OCI-LY7 (cell line): ENCODE measurements at regions not wholly inside any gene's neighbourhood (a gene's known extent, or its start where the extent isn't known, plus 50 kb on each side); places are given as distances from the start of the nearest gene placed in this dataset.

Experiments used
- BruUV-seq: library from RNA; stranded (reverse); fragments of 400-500 nt; replicated peaks from 2 replicates; lab custom pipeline; 2021; lab: Mats Ljungman, UMichigan
- CTCF ChIA-PET: fragments of 300-600 bp; sonication (Branson Sonifier 250); formaldehyde crosslinking; loops from one replicate; lab custom pipeline; 2022; ENCODE audit warnings: antibody characterized with exemption; ENCODE audit not compliant: unreplicated experiment; lab: Charles Lee
- POLR2A ChIA-PET: fragments of 300-600 bp; sonication (Branson Sonifier 250); formaldehyde crosslinking; loops from one replicate; lab custom pipeline; 2022; ENCODE audit warnings: antibody characterized with exemption; lab: Charles Lee
- DNase-seq: peaks from one replicate; pipeline ENCODE4 v3.0.0-alpha.2; 2015; ENCODE audit warnings: low spot score
- H2AFZ ChIP-seq: fragments of 200-600 bp; sonication (generic), shearing (Covaris generic); 2 replicates; pipeline ENCODE4 v1.6.1; 2014; ENCODE audit warnings: mild to moderate bottlenecking, antibody characterized with exemption, low read length, moderate library complexity
- H3K27ac ChIP-seq: fragments of 200-600 bp; sonication (generic); 2 replicates; pipeline ENCODE4 v1.5.1; 2014; ENCODE audit warnings: mixed run types, low read depth, mild to moderate bottlenecking, moderate library complexity, low read length, inconsistent platforms; ENCODE audit not compliant: poor library complexity, severe bottlenecking
- H3K36me3 ChIP-seq: fragments of 200-600 bp; sonication (generic); 2 replicates; pipeline ENCODE4 v1.6.1; 2014; ENCODE audit warnings: mild to moderate bottlenecking, antibody characterized with exemption, low read length, moderate library complexity, mixed read lengths; ENCODE audit not compliant: insufficient read depth
- H3K4me1 ChIP-seq: fragments of 200-600 bp; sonication (generic); 2 replicates; pipeline ENCODE4 v1.5.1; 2014; ENCODE audit warnings: mild to moderate bottlenecking, low read length; ENCODE audit not compliant: insufficient read depth, poor library complexity, severe bottlenecking
- H3K4me2 ChIP-seq: fragments of 200-600 bp; sonication (generic); 2 replicates; pipeline ENCODE4 v1.6.1; 2014; ENCODE audit warnings: mild to moderate bottlenecking, low read length
- H3K4me3 ChIP-seq: fragments of 200-600 bp; sonication (generic); 2 replicates; pipeline ENCODE4 v1.5.1; 2014; ENCODE audit warnings: mild to moderate bottlenecking, low read depth, low read length; ENCODE audit not compliant: poor library complexity, severe bottlenecking
- H3K79me2 ChIP-seq: fragments of 200-600 bp; sonication (generic); 2 replicates; pipeline ENCODE4 v1.6.1; 2016; ENCODE audit warnings: low read depth, mild to moderate bottlenecking, low read length, moderate library complexity, mixed read lengths; ENCODE audit not compliant: insufficient read depth
- H3K9me2 ChIP-seq: fragments of 200-600 bp; sonication (generic); 2 replicates; pipeline ENCODE4 v1.6.1; 2016; ENCODE audit warnings: mild to moderate bottlenecking, low read length, mixed read lengths; ENCODE audit not compliant: insufficient read depth
- H3K9me3 ChIP-seq: fragments of 200-600 bp; sonication (generic); 2 replicates; pipeline ENCODE4 v1.6.1; 2014; ENCODE audit warnings: mild to moderate bottlenecking, mixed run types, low read length, mixed read lengths
- H4K20me1 ChIP-seq: fragments of 200-600 bp; sonication (generic); 2 replicates; pipeline ENCODE4 v1.6.1; 2014; ENCODE audit warnings: mild to moderate bottlenecking, antibody characterized with exemption, low read length, moderate library complexity, mixed read lengths; ENCODE audit not compliant: insufficient read depth
- CTCF ChIP-seq: fragments of 200-600 bp; sonication (generic); conservative IDR thresholded peaks from 2 replicates; pipeline ENCODE4 v1.5.1; 2014; ENCODE audit warnings: mild to moderate bottlenecking, antibody characterized with exemption, low read length, moderate library complexity, mixed read lengths
- EZH2phosphoT487 ChIP-seq: fragments of 200-600 bp; sonication (generic); IDR thresholded peaks from 2 replicates; pipeline ENCODE4 v1.6.1; 2018; ENCODE audit warnings: low read depth, borderline replicate concordance, mild to moderate bottlenecking, mixed run types, antibody characterized with exemption, low read length, moderate library complexity, mixed read lengths
- intact Hi-C: fragments of 100-400 bp; cut with micrococcal nuclease; formaldehyde crosslinking; loops from one replicate; pipeline ENCODE4 v1.10.0; 2022; ENCODE audit not compliant: unreplicated experiment

GRCh38 chr6:117028256-117028655 is 151.2 kb downstream of the RFX6 start:
- intact Hi-C loops = no loop called here
- ChIA-PET CTCF (no interaction called here), POLR2A (no interaction called here)
- no peaks in the 10 kb centered on the region for H3K9me2 ChIP-seq
- H3K79me2 ChIP-seq = no peaks in the 10 kb centered on the region
- H3K4me1 ChIP-seq = no peaks in the 10 kb centered on the region
- no peak overlapping the region for H3K4me2 ChIP-seq
- H3K27ac ChIP-seq = no peak overlapping the region
- no peaks in the 10 kb centered on the region for H4K20me1 ChIP-seq
- no peak for DNase-seq
- H3K9me3 ChIP-seq = no peaks in the 10 kb centered on the region
- no peak overlapping the region for H3K4me3 ChIP-seq
- no peaks in the 10 kb centered on the region for H3K36me3 ChIP-seq
- TF ChIP-seq EZH2phosphoT487 = no peak
- TF ChIP-seq CTCF = no peak
- H2AFZ ChIP-seq = no peak overlapping the region
- BruUV-seq = no TSS peak

GRCh38 chr6:117034547-117034946 is 157.5 kb downstream of the RFX6 start:
- BruUV-seq = no TSS peak
- POLR2A ChIA-PET = no interaction called here

GRCh38 chr6:117034971-117035370 is 157.9 kb downstream of the RFX6 start:
- DNase-seq = no peak
- no peak for TF ChIP-seq CTCF
- TF ChIP-seq EZH2phosphoT487 = no peak
- no TSS peak for BruUV-seq
- Histone ChIP-seq H3K9me2 (no peaks in the 10 kb centered on the region), H3K4me2 (no peak overlapping the region), H2AFZ (no peak overlapping the region), H3K4me3 (no peak overlapping the region), H3K9me3 (no peaks in the 10 kb centered on the region), H3K36me3 (no peaks in the 10 kb centered on the region), H4K20me1 (no peaks in the 10 kb centered on the region), H3K79me2 (no peaks in the 10 kb centered on the region), H3K27ac (no peak overlapping the region), H3K4me1 (no peaks in the 10 kb centered on the region)
- POLR2A ChIA-PET = no interaction called here
- intact Hi-C loops = no loop called here
- CTCF ChIA-PET = no interaction called here

More at GRCh38 chr6:117034547-117034946, 157.5 kb downstream of the RFX6 start:
- Histone ChIP-seq H3K79me2 (no peaks in the 10 kb centered on the region), H3K9me3 (no peaks in the 10 kb centered on the region), H3K27ac (no peak overlapping the region), H3K4me2 (no peak overlapping the region), H3K9me2 (no peaks in the 10 kb centered on the region), H3K4me3 (no peak overlapping the region), H3K4me1 (no peaks in the 10 kb centered on the region), H3K36me3 (no peaks in the 10 kb centered on the region), H2AFZ (no peak overlapping the region), H4K20me1 (no peaks in the 10 kb centered on the region)
- TF ChIP-seq CTCF (no peak), EZH2phosphoT487 (no peak)
- DNase-seq = no peak
- CTCF ChIA-PET = no interaction called here
- intact Hi-C loops = no loop called here
